ENCODE measurements at regions not wholly inside any gene's neighbourhood (a gene's known extent, or its start where the extent isn't known, plus 50 kb on each side); places are given as distances from the start of the nearest gene placed in this dataset.

- Mint-ChIP-seq H3K9me3 (peaks cover 2% of the 10 kb centered on the region), H3K4me1 (no peaks in the 10 kb centered on the region), H3K27ac (no peak overlapping the region), H3K4me3 (no peak overlapping the region), H3K27me3 (no peaks in the 10 kb centered on the region), H3K36me3 (ENCODE audit: low read depth) (no peaks in the 10 kb centered on the region)
- CTCF ChIA-PET, result no interaction called here
- ATAC-seq (ENCODE audit: low read depth) (no peak), DNase-seq (no peak)
- POLR2A ChIA-PET, result no interaction called here
- no peak for TF ChIP-seq CTCF (IDR thresholded peaks at IDR 0.05)
- intact Hi-C loops (cut with micrococcal nuclease), result no loop called here
These were observed 148.7 kb upstream of the CTSO start for GRCh38 chr4:156102411-156102810.

DNA sequence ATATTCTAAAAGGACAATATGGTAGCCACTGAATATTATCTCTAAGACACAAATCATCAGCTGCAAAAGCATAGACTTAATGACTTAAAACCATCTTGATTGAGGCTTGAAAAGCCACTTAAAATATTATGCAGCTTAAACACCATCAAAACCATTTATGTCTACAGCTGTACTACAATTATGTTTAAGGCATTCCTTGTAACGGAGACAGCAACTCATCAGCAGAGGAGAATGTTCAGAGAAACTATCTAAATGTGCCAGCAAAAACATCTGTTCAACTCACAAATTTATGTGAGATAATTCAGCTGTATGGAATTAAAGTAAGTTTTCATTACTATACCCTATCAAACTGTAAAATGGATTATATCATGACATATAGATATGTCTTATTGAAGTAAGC lies 147.9 kb upstream of the CTSO start:
- H3K9me3 Mint-ChIP-seq, result peaks cover 2% of the 10 kb centered on the region
- intact Hi-C loops (cut with micrococcal nuclease), result no loop called here
- DNase-seq (no peak), ATAC-seq (ENCODE audit: low read depth) (no peak)
- H3K27me3 Mint-ChIP-seq, result no peaks in the 10 kb centered on the region
- no peak overlapping the region for H3K4me3 Mint-ChIP-seq
- CTCF ChIA-PET, result no interaction called here
- no peak for TF ChIP-seq CTCF (IDR thresholded peaks at IDR 0.05)
- no peaks in the 10 kb centered on the region for H3K36me3 Mint-ChIP-seq (ENCODE audit: low read depth)
- no peak overlapping the region for H3K27ac Mint-ChIP-seq
- POLR2A ChIA-PET, result no interaction called here
- no peaks in the 10 kb centered on the region for H3K4me1 Mint-ChIP-seq

DNA sequence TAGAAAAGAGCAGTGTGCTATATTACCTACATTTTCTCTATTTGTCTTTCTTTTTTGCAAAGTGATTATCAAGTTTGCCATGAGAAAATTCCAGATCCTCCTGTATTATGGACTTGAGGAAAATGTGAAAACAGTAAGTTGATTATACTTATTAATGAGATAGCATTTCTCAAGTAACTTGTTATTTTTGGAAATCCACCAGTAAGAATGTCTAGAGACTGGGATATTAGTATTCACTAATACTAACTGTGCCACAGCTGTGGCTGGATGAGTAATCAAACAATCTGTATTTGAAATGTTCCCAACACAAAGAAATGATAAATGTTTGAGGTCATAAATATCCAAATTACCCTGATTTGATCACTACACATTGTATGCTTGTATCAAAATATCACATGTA lies 147.0 kb upstream of the CTSO start:
- no peak for DNase-seq
- Mint-ChIP-seq H3K27me3 (no peaks in the 10 kb centered on the region), H3K4me1 (no peaks in the 10 kb centered on the region), H3K36me3 (ENCODE audit: low read depth) (no peaks in the 10 kb centered on the region), H3K4me3 (no peak overlapping the region), H3K27ac (no peak overlapping the region), H3K9me3 (peaks cover 2% of the 10 kb centered on the region)
- ATAC-seq (ENCODE audit: low read depth), result no peak
- CTCF ChIA-PET, result no interaction called here
- POLR2A ChIA-PET, result no interaction called here
- intact Hi-C loops (cut with micrococcal nuclease), result no loop called here
- no peak for TF ChIP-seq CTCF (IDR thresholded peaks at IDR 0.05)

GRCh38 chr4:156098805-156099204 lies 145.1 kb upstream of the CTSO start:
- ATAC-seq (ENCODE audit: low read depth), result no peak
- H3K4me1 Mint-ChIP-seq, result no peaks in the 10 kb centered on the region
- no peaks in the 10 kb centered on the region for H3K36me3 Mint-ChIP-seq (ENCODE audit: low read depth)
- no peak for DNase-seq
- no peak overlapping the region for H3K27ac Mint-ChIP-seq
- H3K4me3 Mint-ChIP-seq, result no peak overlapping the region
- H3K27me3 Mint-ChIP-seq, result no peaks in the 10 kb centered on the region
- ChIA-PET CTCF (no interaction called here), POLR2A (no interaction called here)
- intact Hi-C loops (cut with micrococcal nuclease), result no loop called here
- no peak for TF ChIP-seq CTCF (IDR thresholded peaks at IDR 0.05)
- H3K9me3 Mint-ChIP-seq, result peaks cover 2% of the 10 kb centered on the region

GRCh38 chr4:156085100-156085499 lies 131.4 kb upstream of the CTSO start:
- POLR2A ChIA-PET, result no interaction called here
- H3K4me3 Mint-ChIP-seq, result no peak overlapping the region
- no peaks in the 10 kb centered on the region for H3K4me1 Mint-ChIP-seq
- intact Hi-C loops (cut with micrococcal nuclease), result no loop called here
- H3K27me3 Mint-ChIP-seq, result no peaks in the 10 kb centered on the region
- no peak overlapping the region for H3K27ac Mint-ChIP-seq
- no peak for TF ChIP-seq CTCF (IDR thresholded peaks at IDR 0.05)
- CTCF ChIA-PET, result no interaction called here
- H3K36me3 Mint-ChIP-seq (ENCODE audit: low read depth), result no peaks in the 10 kb centered on the region
- ATAC-seq (ENCODE audit: low read depth) (no peak), DNase-seq (no peak)
- no peaks in the 10 kb centered on the region for H3K9me3 Mint-ChIP-seq

All from activated B cell treated with CpG ODN at 0.5 μM for 24 hours (primary cell).